ENCODE measurements at regions not wholly inside any gene's neighbourhood (a gene's known extent, or its start where the extent isn't known, plus 50 kb on each side); places are given as distances from the start of the nearest gene placed in this dataset.

DNA sequence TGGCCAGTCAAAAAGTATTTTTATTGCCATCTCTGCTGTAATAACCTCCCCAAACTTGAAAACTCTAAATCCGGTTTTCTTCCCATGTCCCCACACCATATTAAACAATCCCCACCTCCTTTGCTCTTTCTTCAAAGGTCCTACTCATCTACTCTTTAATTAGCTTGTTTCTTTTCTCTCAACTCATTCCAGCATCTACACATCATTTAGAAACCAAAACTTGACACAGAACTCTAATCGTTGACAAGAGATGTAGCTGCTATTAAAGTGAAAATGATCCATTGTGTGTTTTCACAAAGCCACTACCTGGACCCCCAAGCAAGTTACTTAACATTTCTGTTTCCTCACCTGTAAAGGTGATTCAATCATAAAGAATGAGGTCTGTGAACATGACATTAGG lies 436.3 kb upstream of the NPVF start:
- TF ChIP-seq, protein P1, sequence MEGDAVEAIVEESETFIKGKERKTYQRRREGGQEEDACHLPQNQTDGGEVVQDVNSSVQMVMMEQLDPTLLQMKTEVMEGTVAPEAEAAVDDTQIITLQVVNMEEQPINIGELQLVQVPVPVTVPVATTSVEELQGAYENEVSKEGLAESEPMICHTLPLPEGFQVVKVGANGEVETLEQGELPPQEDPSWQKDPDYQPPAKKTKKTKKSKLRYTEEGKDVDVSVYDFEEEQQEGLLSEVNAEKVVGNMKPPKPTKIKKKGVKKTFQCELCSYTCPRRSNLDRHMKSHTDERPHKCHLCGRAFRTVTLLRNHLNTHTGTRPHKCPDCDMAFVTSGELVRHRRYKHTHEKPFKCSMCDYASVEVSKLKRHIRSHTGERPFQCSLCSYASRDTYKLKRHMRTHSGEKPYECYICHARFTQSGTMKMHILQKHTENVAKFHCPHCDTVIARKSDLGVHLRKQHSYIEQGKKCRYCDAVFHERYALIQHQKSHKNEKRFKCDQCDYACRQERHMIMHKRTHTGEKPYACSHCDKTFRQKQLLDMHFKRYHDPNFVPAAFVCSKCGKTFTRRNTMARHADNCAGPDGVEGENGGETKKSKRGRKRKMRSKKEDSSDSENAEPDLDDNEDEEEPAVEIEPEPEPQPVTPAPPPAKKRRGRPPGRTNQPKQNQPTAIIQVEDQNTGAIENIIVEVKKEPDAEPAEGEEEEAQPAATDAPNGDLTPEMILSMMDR (IDR thresholded peaks at IDR 0.05) = no peak
- no peak for TF ChIP-seq POLR2AphosphoS5 (IDR thresholded peaks at IDR 0.05)

Data from gastroesophageal sphincter (tissue), 3 donors.